Stimulated activated naive B cell treated with anti-CD40 and anti-IgM and Interleukin-4, amounts not matched to agents 10 μg/mL and 1 μg/mL and 100 μg/mL, for 72 hours (primary cell): ENCODE measurements at regions not wholly inside any gene's neighbourhood (a gene's known extent, or its start where the extent isn't known, plus 50 kb on each side); places are given as distances from the start of the nearest gene placed in this dataset.
"Not testable (repeated sequence)": the region's sequence is repeated elsewhere in the genome, so short reads cannot be mapped to it uniquely, and the experiment has no call there.

ENCODE experiments used
- ATAC-seq, 2 donors: fragments of 150-1000 bp; cut with Tn5 transposase; replicated peaks; 2 replicates each; pipeline ENCODE4 v1.10.0; 2021; ENCODE audit warnings: moderate library complexity in 1 of 2
- DNase-seq: peaks from one replicate; pipeline ENCODE4 v3.0.0; 2021
- H3K27ac Mint-ChIP-seq: one replicate; pipeline ENCODE4 v1.8.0; 2022; ENCODE audit warnings: mild to moderate bottlenecking, mixed read lengths
- H3K27me3 Mint-ChIP-seq, 2 donors: one replicate each; pipeline ENCODE4 v1.8.0; 2022; ENCODE audit warnings: mixed read lengths in 2 of 2
- H3K36me3 Mint-ChIP-seq, 2 donors: one replicate each; pipeline ENCODE4 v1.8.0; 2022; ENCODE audit warnings: mixed read lengths in 2 of 2, mild to moderate bottlenecking in 1 of 2
- H3K4me1 Mint-ChIP-seq, 2 donors: one replicate each; pipeline ENCODE4 v1.8.0; 2022; ENCODE audit warnings: mixed read lengths in 2 of 2, mild to moderate bottlenecking in 1 of 2
- H3K4me3 Mint-ChIP-seq, 2 donors: one replicate each; pipeline ENCODE4 v1.8.0; 2022; ENCODE audit warnings: mild to moderate bottlenecking in 2 of 2, mixed read lengths in 2 of 2, moderate library complexity in 1 of 2
- H3K9me3 Mint-ChIP-seq, 2 donors: one replicate each; pipeline ENCODE4 v1.8.0; 2022; ENCODE audit warnings: mixed read lengths in 2 of 2, mild to moderate bottlenecking in 1 of 2

GRCh38 chr17:54269881-54270280 is 447.2 kb downstream of the KIF2B start:
- Mint-ChIP-seq H3K27me3 (no peaks in the 10 kb centered on the region), H3K27ac (no peak overlapping the region), H3K4me3 (no peak overlapping the region), H3K4me1 (no peaks in the 10 kb centered on the region), H3K9me3 (peaks cover 4 to 12% of the 10 kb centered on the region in 2 donors), H3K36me3 (no peaks in the 10 kb centered on the region)
- no peak for ATAC-seq
- DNase-seq, result no peak

GRCh38 chr17:54270499-54270898 is 447.8 kb downstream of the KIF2B start:
- Mint-ChIP-seq H3K9me3 (peaks cover 4 to 13% of the 10 kb centered on the region in 2 donors), H3K4me3 (no peak overlapping the region), H3K27ac (no peak overlapping the region), H3K27me3 (no peaks in the 10 kb centered on the region), H3K36me3 (no peaks in the 10 kb centered on the region), H3K4me1 (no peaks in the 10 kb centered on the region)
- DNase-seq, result no peak
- ATAC-seq, result no peak

GRCh38 chr17:54277868-54278267 is 455.1 kb downstream of the KIF2B start:
- Mint-ChIP-seq H3K9me3 (peaks cover 0 to 6% of the 10 kb centered on the region in 2 donors), H3K4me3 (no peak overlapping the region), H3K36me3 (no peaks in the 10 kb centered on the region), H3K27me3 (no peaks in the 10 kb centered on the region), H3K27ac (no peak overlapping the region), H3K4me1 (no peaks in the 10 kb centered on the region)
- DNase-seq (no peak), ATAC-seq (no peak)

GRCh38 chr17:54280741-54281140 is 458.0 kb downstream of the KIF2B start:
- no peak overlapping the region for H3K27ac Mint-ChIP-seq
- H3K9me3 Mint-ChIP-seq, result peaks cover 0 to 4% of the 10 kb centered on the region in 2 donors
- no peak overlapping the region for H3K4me3 Mint-ChIP-seq
- ATAC-seq (no peak), DNase-seq (no peak)
- no peaks in the 10 kb centered on the region for H3K27me3 Mint-ChIP-seq
- no peaks in the 10 kb centered on the region for H3K4me1 Mint-ChIP-seq
- H3K36me3 Mint-ChIP-seq, result no peaks in the 10 kb centered on the region

GRCh38 chr17:54282886-54283285 is 460.2 kb downstream of the KIF2B start:
- ATAC-seq (no peak), DNase-seq (no peak)
- Mint-ChIP-seq H3K4me3 (no peak overlapping the region), H3K9me3 (peaks cover 0 to 3% of the 10 kb centered on the region in 2 donors), H3K27me3 (no peaks in the 10 kb centered on the region), H3K27ac (no peak overlapping the region), H3K36me3 (no peaks in the 10 kb centered on the region), H3K4me1 (no peaks in the 10 kb centered on the region)

- Mint-ChIP-seq H3K4me1 (no peaks in the 10 kb centered on the region), H3K4me3 (no peak overlapping the region), H3K27me3 (no peaks in the 10 kb centered on the region), H3K36me3 (no peaks in the 10 kb centered on the region), H3K27ac (no peak overlapping the region), H3K9me3 (peaks cover 0 to 6% of the 10 kb centered on the region in 2 donors)
- ATAC-seq, result no peak
- DNase-seq, result no peak
Observed at GRCh38 chr17:54307351-54307750, 484.6 kb downstream of the KIF2B start.

- Mint-ChIP-seq H3K9me3 (peaks cover 14 to 33% of the 10 kb centered on the region in 2 donors), H3K4me1 (no peaks in the 10 kb centered on the region), H3K27me3 (no peaks in the 10 kb centered on the region), H3K27ac (no peak overlapping the region), H3K36me3 (no peaks in the 10 kb centered on the region), H3K4me3 (no peak overlapping the region)
- DNase-seq (no peak), ATAC-seq (no peak)
Observed at GRCh38 chr17:54324813-54325212, 502.1 kb downstream of the KIF2B start.

GRCh38 chr17:54339731-54340130 is 517.0 kb downstream of the KIF2B start:
- no peaks in the 10 kb centered on the region for H3K36me3 Mint-ChIP-seq
- H3K4me1 Mint-ChIP-seq, result no peaks in the 10 kb centered on the region
- H3K27ac Mint-ChIP-seq, result no peak overlapping the region
- no peaks in the 10 kb centered on the region for H3K27me3 Mint-ChIP-seq
- peaks cover 6 to 7% of the 10 kb centered on the region in 2 donors for H3K9me3 Mint-ChIP-seq
- no peak overlapping the region for H3K4me3 Mint-ChIP-seq
- DNase-seq (no peak), ATAC-seq (no peak)

- ATAC-seq (no peak), DNase-seq (no peak)
- Mint-ChIP-seq H3K4me3 (no peak overlapping the region), H3K9me3 (peaks cover 0 to 6% of the 10 kb centered on the region in 2 donors), H3K27me3 (no peaks in the 10 kb centered on the region), H3K27ac (no peak overlapping the region), H3K4me1 (no peaks in the 10 kb centered on the region), H3K36me3 (no peaks in the 10 kb centered on the region)
Observed at GRCh38 chr17:54347495-54347894, 524.8 kb downstream of the KIF2B start.

GRCh38 chr17:54348234-54348633 is 525.5 kb downstream of the KIF2B start:
- peaks cover 0 to 6% of the 10 kb centered on the region in 2 donors for H3K9me3 Mint-ChIP-seq
- no peaks in the 10 kb centered on the region for H3K27me3 Mint-ChIP-seq
- no peaks in the 10 kb centered on the region for H3K36me3 Mint-ChIP-seq
- no peaks in the 10 kb centered on the region for H3K4me1 Mint-ChIP-seq
- ATAC-seq (no peak), DNase-seq (no peak)
- no peak overlapping the region for H3K4me3 Mint-ChIP-seq
- H3K27ac Mint-ChIP-seq, result no peak overlapping the region

- Mint-ChIP-seq H3K4me1 (no peaks in the 10 kb centered on the region), H3K27ac (no peak overlapping the region), H3K27me3 (no peaks in the 10 kb centered on the region), H3K9me3 (peaks cover 9 to 11% of the 10 kb centered on the region in 2 donors), H3K36me3 (no peaks in the 10 kb centered on the region), H3K4me3 (no peak overlapping the region)
- ATAC-seq (no peak), DNase-seq (no peak)
Observed at GRCh38 chr17:54353789-54354525, 531.2 kb downstream of the KIF2B start.

GRCh38 chr17:54361073-54361472 is 538.3 kb downstream of the KIF2B start:
- H3K9me3 Mint-ChIP-seq, result peaks cover 12 to 16% of the 10 kb centered on the region in 2 donors
- not testable (repeated sequence) for H3K4me3 Mint-ChIP-seq, DNase-seq, H3K36me3 Mint-ChIP-seq, H3K27ac Mint-ChIP-seq, H3K27me3 Mint-ChIP-seq, H3K4me1 Mint-ChIP-seq, ATAC-seq

- H3K27me3 Mint-ChIP-seq, result no peaks in the 10 kb centered on the region
- no peaks in the 10 kb centered on the region for H3K4me1 Mint-ChIP-seq
- H3K9me3 Mint-ChIP-seq, result peaks cover 5 to 9% of the 10 kb centered on the region in 2 donors
- no peak for DNase-seq
- H3K36me3 Mint-ChIP-seq, result no peaks in the 10 kb centered on the region
- H3K4me3 Mint-ChIP-seq, result no peak overlapping the region
- H3K27ac Mint-ChIP-seq, result no peak overlapping the region
- no peak for ATAC-seq
Observed at GRCh38 chr17:54368906-54369305, 531.7 kb upstream of the TOM1L1 start.

GRCh38 chr17:54372069-54372749 is 528.4 kb upstream of the TOM1L1 start:
- no peak overlapping the region for H3K4me3 Mint-ChIP-seq
- H3K36me3 Mint-ChIP-seq, result no peaks in the 10 kb centered on the region
- no peak for DNase-seq
- no peak for ATAC-seq
- no peak overlapping the region for H3K27ac Mint-ChIP-seq
- no peaks in the 10 kb centered on the region for H3K27me3 Mint-ChIP-seq
- H3K4me1 Mint-ChIP-seq, result no peaks in the 10 kb centered on the region
- H3K9me3 Mint-ChIP-seq, result peaks cover 2 to 4% of the 10 kb centered on the region in 2 donors

GRCh38 chr17:54373970-54374369 is 526.7 kb upstream of the TOM1L1 start:
- Mint-ChIP-seq H3K27ac (no peak overlapping the region), H3K36me3 (no peaks in the 10 kb centered on the region), H3K4me1 (no peaks in the 10 kb centered on the region), H3K9me3 (peaks cover 4% of the 10 kb centered on the region in 2 donors), H3K27me3 (no peaks in the 10 kb centered on the region), H3K4me3 (no peak overlapping the region)
- no peak for ATAC-seq
- DNase-seq, result no peak
